PC-3 (cell line): ENCODE measurements at regions not wholly inside any gene's neighbourhood (a gene's known extent, or its start where the extent isn't known, plus 50 kb on each side); places are given as distances from the start of the nearest gene placed in this dataset.

Experiments
- EZH2 ChIP-seq: fragments of 300-600 bp; sonication (generic); IDR thresholded peaks from one replicate; pipeline ENCODE4 v1.6.1; 2017; ENCODE audit warnings: antibody characterized with exemption, mild to moderate bottlenecking, low read length; ENCODE audit not compliant: unreplicated experiment
- EZH2phosphoT487 ChIP-seq: fragments of 300-600 bp; sonication (generic); IDR thresholded peaks from 2 replicates; pipeline ENCODE4 v1.6.1; 2018; ENCODE audit warnings: mild to moderate bottlenecking, antibody characterized with exemption, low read length, borderline replicate concordance
- TF ChIP-seq, protein P1 (sequence below): fragments of 300-600 bp; sonication (generic); conservative IDR thresholded peaks from 2 replicates; pipeline ENCODE4 v1.5.1; 2017; ENCODE audit warnings: antibody characterized with exemption, low read depth, mild to moderate bottlenecking, low read length

DNA sequence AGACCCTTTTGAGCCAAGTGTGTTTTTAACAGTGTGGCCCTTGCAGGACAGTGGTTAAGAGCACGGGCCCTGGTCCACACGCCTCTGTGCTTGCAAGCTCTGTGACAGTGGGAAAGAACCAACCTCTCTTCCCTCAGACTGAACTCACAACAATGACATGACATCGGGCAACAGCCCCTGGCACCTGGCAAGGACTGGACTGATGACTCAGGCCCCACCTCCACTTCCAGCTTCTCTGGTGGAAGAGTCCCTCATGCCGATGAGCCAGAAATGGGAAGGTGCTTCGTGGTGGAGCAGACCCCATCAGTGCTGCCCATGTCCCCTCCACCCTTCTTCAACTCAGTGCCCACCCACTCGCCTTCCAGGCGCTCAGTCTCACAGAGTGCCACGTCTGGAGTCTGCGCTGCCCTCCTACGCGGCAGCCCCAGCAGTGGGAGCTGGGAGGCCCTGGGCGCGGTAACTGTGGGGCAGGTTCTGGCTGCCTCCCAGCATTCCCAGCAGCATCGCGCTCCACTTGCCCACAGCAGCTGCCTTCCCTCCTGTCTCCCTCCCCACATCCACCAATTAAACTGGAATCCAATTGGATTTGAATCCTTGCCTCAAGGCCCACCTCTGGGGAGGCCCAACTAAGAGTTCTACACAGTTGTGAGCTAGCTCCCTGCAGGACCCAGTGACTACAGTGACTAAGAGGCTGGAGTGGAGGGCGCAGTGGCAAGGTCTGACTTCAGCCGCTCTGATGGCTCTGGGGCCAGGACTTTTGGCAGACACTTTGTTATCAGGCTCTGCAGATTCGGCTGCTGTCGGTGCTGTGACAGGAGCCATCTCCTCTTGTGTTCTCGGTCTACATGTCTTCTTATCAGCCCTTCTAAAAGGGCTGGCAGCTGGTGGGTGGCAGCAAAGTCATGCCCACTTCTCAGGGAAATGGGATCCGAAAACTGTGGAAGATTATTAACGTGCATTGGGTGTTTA, 156.8 kb upstream of the MLN start:
- TF ChIP-seq, protein P1, sequence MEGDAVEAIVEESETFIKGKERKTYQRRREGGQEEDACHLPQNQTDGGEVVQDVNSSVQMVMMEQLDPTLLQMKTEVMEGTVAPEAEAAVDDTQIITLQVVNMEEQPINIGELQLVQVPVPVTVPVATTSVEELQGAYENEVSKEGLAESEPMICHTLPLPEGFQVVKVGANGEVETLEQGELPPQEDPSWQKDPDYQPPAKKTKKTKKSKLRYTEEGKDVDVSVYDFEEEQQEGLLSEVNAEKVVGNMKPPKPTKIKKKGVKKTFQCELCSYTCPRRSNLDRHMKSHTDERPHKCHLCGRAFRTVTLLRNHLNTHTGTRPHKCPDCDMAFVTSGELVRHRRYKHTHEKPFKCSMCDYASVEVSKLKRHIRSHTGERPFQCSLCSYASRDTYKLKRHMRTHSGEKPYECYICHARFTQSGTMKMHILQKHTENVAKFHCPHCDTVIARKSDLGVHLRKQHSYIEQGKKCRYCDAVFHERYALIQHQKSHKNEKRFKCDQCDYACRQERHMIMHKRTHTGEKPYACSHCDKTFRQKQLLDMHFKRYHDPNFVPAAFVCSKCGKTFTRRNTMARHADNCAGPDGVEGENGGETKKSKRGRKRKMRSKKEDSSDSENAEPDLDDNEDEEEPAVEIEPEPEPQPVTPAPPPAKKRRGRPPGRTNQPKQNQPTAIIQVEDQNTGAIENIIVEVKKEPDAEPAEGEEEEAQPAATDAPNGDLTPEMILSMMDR = no peak
- no peak for TF ChIP-seq EZH2
- no peak for TF ChIP-seq EZH2phosphoT487
